Fibroblast of lung (primary cell): ENCODE measurements at regions not wholly inside any gene's neighbourhood (a gene's known extent, or its start where the extent isn't known, plus 50 kb on each side); places are given as distances from the start of the nearest gene placed in this dataset.

Source experiments
- DNase-seq, 2 donors: peaks; one replicate each; pipeline versions ENCODE4 v3.0.0 to v3.0.0-alpha.2; 2010; ENCODE audit warnings: low read depth in 2 of 2
- H2AFZ ChIP-seq: 2 replicates; pipeline ENCODE4 v1.5.1; 2012; ENCODE audit warnings: low read length, control low read depth, inconsistent platforms
- H3K27ac ChIP-seq: 2 replicates; pipeline ENCODE4 v1.5.1; 2011; ENCODE audit warnings: low read length, control low read depth; ENCODE audit not compliant: insufficient read depth
- H3K27me3 ChIP-seq: 2 replicates; pipeline ENCODE4 v1.5.1; 2011; ENCODE audit warnings: mild to moderate bottlenecking, low read length; ENCODE audit not compliant: control insufficient read depth, insufficient read depth
- H3K36me3 ChIP-seq: 2 replicates; pipeline ENCODE4 v1.5.1; 2011; ENCODE audit warnings: low read length; ENCODE audit not compliant: control insufficient read depth, insufficient read depth
- H3K4me1 ChIP-seq: 2 replicates; pipeline ENCODE4 v1.5.1; 2011; ENCODE audit warnings: low read length; ENCODE audit not compliant: control insufficient read depth, insufficient read depth; ENCODE audit errors: extremely low read depth
- H3K4me2 ChIP-seq: 2 replicates; pipeline ENCODE4 v1.5.1; 2011; ENCODE audit warnings: low read length, control low read depth; ENCODE audit not compliant: insufficient read depth; ENCODE audit errors: extremely low read depth
- H3K4me3 ChIP-seq, 4 experiments: fragments of 200-600 bp in 1 of 4; sonication (generic) in 1 of 4; replicated peaks in 1 of 4; 2 replicates each; pipeline ENCODE4 v1.5.1; 2011 to 2016; ENCODE audit warnings: low read length in 4 of 4, low read depth in 3 of 4, mild to moderate bottlenecking in 3 of 4, control low read depth in 2 of 4, inconsistent platforms in 1 of 4, mixed read lengths in 1 of 4; ENCODE audit not compliant: insufficient read depth in 1 of 4; ENCODE audit errors: control extremely low read depth in 1 of 4
- H3K79me2 ChIP-seq: 2 replicates; pipeline ENCODE4 v1.5.1; 2012; ENCODE audit warnings: mild to moderate bottlenecking, low read length, inconsistent platforms; ENCODE audit not compliant: control insufficient read depth, insufficient read depth
- H3K9ac ChIP-seq: 2 replicates; pipeline ENCODE4 v1.5.1; 2011; ENCODE audit warnings: mild to moderate bottlenecking, low read length, control low read depth; ENCODE audit not compliant: insufficient read depth
- H3K9me3 ChIP-seq: 2 replicates; pipeline ENCODE4 v1.5.1; 2012; ENCODE audit warnings: low read depth, low read length; ENCODE audit not compliant: control insufficient read depth, insufficient read depth
- H4K20me1 ChIP-seq: 2 replicates; pipeline ENCODE4 v1.5.1; 2011; ENCODE audit warnings: low read length; ENCODE audit not compliant: control insufficient read depth, insufficient read depth; ENCODE audit errors: extremely low read depth
- EZH2 ChIP-seq: IDR thresholded peaks from 2 replicates; pipeline ENCODE4 v1.5.1; 2012; ENCODE audit warnings: low read length, control low read depth, mild to moderate bottlenecking; ENCODE audit errors: missing control alignments
- TF ChIP-seq, protein P1 (sequence below), 2 donors: IDR thresholded peaks in 1 of 2; conservative IDR thresholded peaks in 1 of 2; 1 replicate in 1 of 2; 2 replicates in 1 of 2; pipeline ENCODE4 v1.5.1; 2011 to 2012; ENCODE audit warnings: low read length in 2 of 2, control low read depth in 1 of 2, inconsistent platforms in 1 of 2, low read depth in 1 of 2, mild to moderate bottlenecking in 1 of 2

DNA sequence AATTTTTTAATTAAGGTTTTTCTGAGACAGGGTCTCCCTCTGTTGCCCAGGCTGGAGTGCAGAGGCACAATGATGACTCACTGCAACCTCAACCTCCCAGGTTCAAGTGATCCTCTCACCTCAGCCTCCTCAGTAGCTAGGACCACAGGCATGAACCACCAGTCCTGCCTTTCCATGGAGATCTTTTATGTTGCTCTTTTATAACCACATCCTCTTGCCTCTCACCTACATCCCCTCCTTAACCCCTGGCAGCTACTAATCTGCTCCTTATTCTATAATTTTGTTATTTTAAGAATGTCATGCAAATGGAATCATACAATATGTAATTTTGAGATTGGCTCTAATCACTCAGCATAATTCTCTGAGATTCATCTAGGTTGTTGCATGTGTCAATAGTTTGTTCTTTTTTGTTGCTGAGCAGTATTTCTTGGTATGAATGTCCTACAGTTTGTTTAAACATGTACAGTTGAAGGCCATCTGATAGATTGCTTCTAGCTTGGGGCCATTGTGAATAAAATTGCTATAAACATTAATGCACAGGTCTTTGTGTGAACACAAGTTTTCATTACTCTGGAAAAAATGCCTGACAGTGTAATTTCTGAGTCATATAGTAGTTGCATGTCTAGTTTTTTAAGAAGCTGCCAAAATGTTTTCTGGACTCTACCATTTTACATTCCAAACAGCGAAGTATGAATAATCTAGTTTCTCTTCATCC lies 249.2 kb upstream of the AMIGO2 start:
- DNase-seq = peak in 1 of 2 donors; percentile 80
- no peak overlapping the region for H3K4me3 ChIP-seq
- no peak overlapping the region for H3K27ac ChIP-seq
- H3K9ac ChIP-seq = no peak overlapping the region
- H4K20me1 ChIP-seq = no peaks in the 10 kb centered on the region
- H3K4me1 ChIP-seq = no peaks in the 10 kb centered on the region
- no peaks in the 10 kb centered on the region for H3K27me3 ChIP-seq
- H3K36me3 ChIP-seq = no peaks in the 10 kb centered on the region
- no peaks in the 10 kb centered on the region for H3K79me2 ChIP-seq
- H3K9me3 ChIP-seq = no peaks in the 10 kb centered on the region
- no peak overlapping the region for H2AFZ ChIP-seq
- no peak overlapping the region for H3K4me2 ChIP-seq
- TF ChIP-seq EZH2 = no peak
- TF ChIP-seq, protein P1, sequence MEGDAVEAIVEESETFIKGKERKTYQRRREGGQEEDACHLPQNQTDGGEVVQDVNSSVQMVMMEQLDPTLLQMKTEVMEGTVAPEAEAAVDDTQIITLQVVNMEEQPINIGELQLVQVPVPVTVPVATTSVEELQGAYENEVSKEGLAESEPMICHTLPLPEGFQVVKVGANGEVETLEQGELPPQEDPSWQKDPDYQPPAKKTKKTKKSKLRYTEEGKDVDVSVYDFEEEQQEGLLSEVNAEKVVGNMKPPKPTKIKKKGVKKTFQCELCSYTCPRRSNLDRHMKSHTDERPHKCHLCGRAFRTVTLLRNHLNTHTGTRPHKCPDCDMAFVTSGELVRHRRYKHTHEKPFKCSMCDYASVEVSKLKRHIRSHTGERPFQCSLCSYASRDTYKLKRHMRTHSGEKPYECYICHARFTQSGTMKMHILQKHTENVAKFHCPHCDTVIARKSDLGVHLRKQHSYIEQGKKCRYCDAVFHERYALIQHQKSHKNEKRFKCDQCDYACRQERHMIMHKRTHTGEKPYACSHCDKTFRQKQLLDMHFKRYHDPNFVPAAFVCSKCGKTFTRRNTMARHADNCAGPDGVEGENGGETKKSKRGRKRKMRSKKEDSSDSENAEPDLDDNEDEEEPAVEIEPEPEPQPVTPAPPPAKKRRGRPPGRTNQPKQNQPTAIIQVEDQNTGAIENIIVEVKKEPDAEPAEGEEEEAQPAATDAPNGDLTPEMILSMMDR (conservative IDR thresholded peaks at IDR 0.05 in 1 of 2, IDR thresholded peaks at IDR 0.05 in 1 of 2; ENCODE audit: low read depth in 1 of 2, low read length in 2 of 2) = no peak

DNA sequence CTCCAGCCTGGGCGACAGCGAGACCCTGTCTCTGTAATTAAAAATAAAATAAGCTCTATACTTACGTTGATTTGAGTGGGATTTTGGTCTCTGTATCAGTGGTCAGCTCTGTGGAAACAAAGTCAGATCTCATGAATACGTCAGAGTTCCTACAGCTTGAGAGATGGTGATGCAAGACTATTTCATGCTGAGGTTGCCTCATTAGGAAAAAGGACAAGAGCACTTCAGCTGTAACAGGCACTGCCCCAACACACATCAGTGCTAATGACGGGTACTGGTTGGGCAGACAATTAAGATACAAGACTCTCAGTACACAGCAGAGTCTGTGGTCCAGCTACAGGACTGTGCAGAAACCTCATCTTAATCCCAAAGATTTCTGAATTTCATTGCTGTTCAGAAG lies 246.4 kb upstream of the AMIGO2 start:
- Histone ChIP-seq H3K4me3 (no peak overlapping the region), H3K27me3 (no peaks in the 10 kb centered on the region), H3K36me3 (no peaks in the 10 kb centered on the region), H4K20me1 (no peaks in the 10 kb centered on the region), H3K9me3 (no peaks in the 10 kb centered on the region), H3K27ac (no peak overlapping the region), H3K9ac (no peak overlapping the region), H3K79me2 (no peaks in the 10 kb centered on the region), H2AFZ (no peak overlapping the region), H3K4me2 (no peak overlapping the region), H3K4me1 (no peaks in the 10 kb centered on the region)
- DNase-seq = no peak
- TF ChIP-seq, protein P1 (conservative IDR thresholded peaks at IDR 0.05 in 1 of 2, IDR thresholded peaks at IDR 0.05 in 1 of 2; ENCODE audit: low read depth in 1 of 2, low read length in 2 of 2) = no peak
- TF ChIP-seq EZH2 = no peak

DNA sequence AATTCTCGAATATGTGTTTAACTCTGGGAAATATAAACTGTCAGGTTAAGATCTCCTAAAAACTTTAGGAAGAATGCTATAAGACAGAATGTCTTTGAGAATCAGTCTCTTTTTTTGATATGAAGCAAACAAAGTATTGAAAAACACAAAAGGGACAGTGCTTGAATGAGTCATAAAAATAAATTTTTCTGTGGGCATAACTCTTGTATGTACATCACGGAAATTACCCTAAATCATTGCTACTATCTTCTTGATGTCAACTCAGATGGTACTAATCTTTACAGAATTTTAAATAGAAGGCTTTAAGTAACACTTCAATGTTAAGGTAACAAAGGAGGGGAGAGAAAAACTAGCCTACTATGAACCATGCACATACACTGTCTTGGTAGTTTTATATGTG lies 244.0 kb upstream of the AMIGO2 start:
- Histone ChIP-seq H3K9me3 (no peaks in the 10 kb centered on the region), H3K4me2 (no peak overlapping the region), H3K36me3 (no peaks in the 10 kb centered on the region), H3K9ac (no peak overlapping the region), H3K27me3 (no peaks in the 10 kb centered on the region), H2AFZ (no peak overlapping the region), H4K20me1 (no peaks in the 10 kb centered on the region), H3K27ac (no peak overlapping the region), H3K4me3 (no peak overlapping the region), H3K79me2 (no peaks in the 10 kb centered on the region), H3K4me1 (no peaks in the 10 kb centered on the region)
- no peak for DNase-seq
- TF ChIP-seq, protein P1 (conservative IDR thresholded peaks at IDR 0.05 in 1 of 2, IDR thresholded peaks at IDR 0.05 in 1 of 2; ENCODE audit: low read depth in 1 of 2, low read length in 2 of 2) = no peak
- no peak for TF ChIP-seq EZH2
